Kidney epithelial cell (primary cell): ENCODE measurements at regions not wholly inside any gene's neighbourhood (a gene's known extent, or its start where the extent isn't known, plus 50 kb on each side); places are given as distances from the start of the nearest gene placed in this dataset.

ENCODE experiments used
- DNase-seq: peaks from one replicate; pipeline ENCODE4 v3.0.0-alpha.2; 2010; ENCODE audit warnings: low read depth
- H3K27me3 ChIP-seq: 2 replicates; pipeline ENCODE4 v1.6.0; 2011; ENCODE audit warnings: low read length; ENCODE audit not compliant: control insufficient read depth, insufficient read depth
- H3K36me3 ChIP-seq: 2 replicates; pipeline ENCODE4 v1.5.1; 2011; ENCODE audit warnings: low read length; ENCODE audit not compliant: control insufficient read depth, insufficient read depth
- H3K4me3 ChIP-seq: 2 replicates; pipeline ENCODE4 v1.5.1; 2011; ENCODE audit warnings: low read depth, mild to moderate bottlenecking, control low read depth, low read length
- CTCF ChIP-seq: IDR thresholded peaks from 2 replicates; pipeline ENCODE4 v1.5.1; 2011; ENCODE audit warnings: mild to moderate bottlenecking, moderate library complexity, low read length, control low read depth, inconsistent platforms; ENCODE audit not compliant: insufficient read depth, poor library complexity, severe bottlenecking

- H3K27me3 ChIP-seq, result no peaks in the 10 kb centered on the region
- no peak for TF ChIP-seq CTCF
- no peaks in the 10 kb centered on the region for H3K36me3 ChIP-seq
- no peak for DNase-seq
- no peak overlapping the region for H3K4me3 ChIP-seq
These were observed 228.8 kb downstream of the BUD13 start for GRCh38 chr11:116543911-116544475.

DNA sequence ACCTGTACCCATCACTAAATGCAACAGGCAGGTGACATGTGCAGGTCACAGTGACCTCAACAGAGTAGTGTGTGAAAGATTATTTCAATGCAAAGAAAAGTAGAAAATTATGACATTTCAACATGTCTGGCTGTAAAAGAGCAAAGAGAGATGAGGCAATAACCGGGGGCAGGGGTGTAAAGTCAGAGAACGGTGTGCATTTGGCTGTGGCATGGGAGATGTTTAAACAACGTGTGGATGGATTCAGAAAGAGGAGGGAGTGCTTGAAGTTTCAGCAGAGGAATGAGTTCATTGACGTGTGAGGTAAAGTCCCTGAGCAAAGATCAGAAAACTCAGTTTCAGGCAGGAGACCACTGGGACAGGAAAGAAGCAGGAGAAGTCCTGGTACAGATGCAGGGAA, 229.7 kb downstream of the BUD13 start:
- H3K4me3 ChIP-seq, result no peak overlapping the region
- H3K27me3 ChIP-seq, result no peaks in the 10 kb centered on the region
- no peaks in the 10 kb centered on the region for H3K36me3 ChIP-seq
- DNase-seq, result no peak
- TF ChIP-seq CTCF, result no peak

DNA sequence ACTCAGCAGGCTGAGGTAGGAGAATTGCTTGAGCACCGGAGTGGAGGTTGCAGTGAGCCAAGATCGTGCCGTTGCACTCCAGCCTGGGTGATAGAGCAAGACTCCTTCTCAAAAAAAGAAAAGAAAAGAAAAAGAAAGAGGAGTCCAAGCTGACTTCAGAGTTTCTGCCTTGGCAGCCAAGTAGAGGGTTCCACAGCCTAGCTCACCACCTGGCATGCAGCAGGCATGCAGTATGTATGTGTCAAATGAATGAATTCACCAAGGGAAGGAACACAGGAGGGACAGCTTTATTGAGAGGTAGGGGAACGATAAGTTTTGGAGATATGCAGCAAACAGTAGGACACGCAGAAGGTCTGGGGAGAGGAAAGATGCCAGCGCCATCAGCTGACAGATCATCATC, 230.4 kb downstream of the BUD13 start:
- no peak for DNase-seq
- no peak overlapping the region for H3K4me3 ChIP-seq
- no peaks in the 10 kb centered on the region for H3K27me3 ChIP-seq
- TF ChIP-seq CTCF, result no peak
- no peaks in the 10 kb centered on the region for H3K36me3 ChIP-seq

- DNase-seq, result no peak
- no peaks in the 10 kb centered on the region for H3K27me3 ChIP-seq
- H3K4me3 ChIP-seq, result no peak overlapping the region
- H3K36me3 ChIP-seq, result no peaks in the 10 kb centered on the region
- no peak for TF ChIP-seq CTCF
These were observed 231.3 kb downstream of the BUD13 start for GRCh38 chr11:116541460-116541859.

DNA sequence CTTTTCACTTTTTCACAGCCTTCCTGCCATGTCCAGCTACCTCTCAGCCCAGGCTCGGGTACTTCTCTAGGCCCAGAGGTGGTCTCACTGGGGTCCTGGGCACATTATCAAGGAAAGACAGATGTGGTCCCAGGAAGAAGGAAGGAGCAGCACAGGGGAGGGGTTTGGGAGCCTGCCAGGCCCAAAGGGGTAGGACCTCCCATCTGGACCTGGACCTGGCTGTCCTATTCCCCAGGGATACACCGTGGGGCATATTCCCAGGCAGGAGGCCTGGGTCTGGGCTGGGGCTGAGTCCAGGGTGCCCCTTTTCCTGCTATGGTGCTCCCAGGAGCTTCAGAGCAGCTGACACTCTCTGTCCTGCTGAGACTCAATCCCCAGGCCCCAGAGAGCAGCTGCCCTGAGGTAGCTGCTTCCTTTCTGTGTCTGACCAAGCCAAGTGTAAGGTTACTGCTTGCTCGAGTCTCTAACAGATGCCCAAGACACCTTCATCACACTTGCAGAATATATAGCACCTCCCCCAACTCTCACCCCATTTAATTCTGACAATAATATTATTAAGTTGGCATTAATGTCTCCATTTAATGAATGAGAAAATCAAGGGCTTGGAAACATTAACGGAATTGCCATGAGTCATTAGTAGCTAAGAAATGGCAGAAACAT, 232.0 kb downstream of the BUD13 start:
- no peak for DNase-seq
- H3K4me3 ChIP-seq, result no peak overlapping the region
- no peaks in the 10 kb centered on the region for H3K27me3 ChIP-seq
- no peaks in the 10 kb centered on the region for H3K36me3 ChIP-seq
- TF ChIP-seq CTCF, result no peak

DNA sequence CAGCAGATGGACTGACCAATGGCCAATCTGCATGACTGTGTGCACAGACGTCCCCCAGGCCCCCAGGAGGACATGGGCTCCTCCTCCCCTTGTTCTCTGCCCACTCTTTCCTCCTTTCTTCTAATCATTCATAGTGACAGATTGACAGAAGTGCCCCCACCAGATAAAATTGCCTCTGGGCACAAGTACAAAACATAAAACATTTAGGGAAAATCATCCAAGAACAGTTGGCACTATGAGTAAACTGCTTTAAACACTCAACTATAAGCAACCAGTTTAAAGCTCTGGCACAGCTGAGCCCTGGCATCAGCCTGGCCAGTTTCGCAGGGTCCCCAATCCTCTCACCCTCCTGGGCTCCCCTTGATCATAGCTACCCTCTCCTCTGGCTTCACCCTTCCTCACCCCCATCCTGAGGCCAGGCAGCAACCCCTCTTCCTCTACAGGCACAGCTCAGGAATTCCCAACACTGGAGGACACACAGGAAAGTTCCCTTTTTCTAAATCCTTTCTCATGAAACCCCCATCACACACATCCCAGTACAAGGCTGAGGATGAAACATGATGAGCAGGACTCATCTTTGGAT, 232.9 kb downstream of the BUD13 start:
- TF ChIP-seq CTCF, result no peak
- Histone ChIP-seq H3K27me3 (no peaks in the 10 kb centered on the region), H3K36me3 (no peaks in the 10 kb centered on the region), H3K4me3 (no peak overlapping the region)
- no peak for DNase-seq
